CMK (cell line): ENCODE measurements at regions not wholly inside any gene's neighbourhood (a gene's known extent, or its start where the extent isn't known, plus 50 kb on each side); places are given as distances from the start of the nearest gene placed in this dataset.
"Not testable (repeated sequence)": the region's sequence is repeated elsewhere in the genome, so short reads cannot be mapped to it uniquely, and the experiment has no call there.

Experiments used
- DNase-seq: peaks from one replicate; pipeline ENCODE4 v3.0.0-alpha.2; 2010; ENCODE audit warnings: low read depth

- no peak for DNase-seq
Measured at GRCh38 chr5:99586878-99587277, 658.1 kb upstream of the CHD1 start.

DNA sequence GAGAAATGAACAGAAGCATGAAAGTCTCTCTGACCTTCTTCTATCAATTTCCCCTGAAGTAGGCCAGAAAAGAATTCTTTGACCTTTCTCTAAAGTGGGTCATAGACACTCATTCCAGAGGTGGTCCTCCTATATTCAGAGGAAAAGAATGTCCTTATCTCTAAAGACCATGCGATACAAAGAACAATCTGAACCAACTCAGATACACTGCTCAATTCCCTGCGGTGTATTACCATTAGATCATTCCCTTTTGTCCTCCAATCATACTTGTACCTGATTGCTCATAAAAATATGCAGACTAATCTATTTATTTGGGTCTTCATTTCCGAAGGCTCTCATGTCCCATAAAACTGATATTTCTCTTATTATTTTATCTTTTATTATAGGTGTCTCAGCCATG is 652.4 kb upstream of the CHD1 start:
- not testable (repeated sequence) for DNase-seq

- DNase-seq = not testable (repeated sequence)
Measured at GRCh38 chr5:99562937-99563627, 634.3 kb upstream of the CHD1 start.

DNA sequence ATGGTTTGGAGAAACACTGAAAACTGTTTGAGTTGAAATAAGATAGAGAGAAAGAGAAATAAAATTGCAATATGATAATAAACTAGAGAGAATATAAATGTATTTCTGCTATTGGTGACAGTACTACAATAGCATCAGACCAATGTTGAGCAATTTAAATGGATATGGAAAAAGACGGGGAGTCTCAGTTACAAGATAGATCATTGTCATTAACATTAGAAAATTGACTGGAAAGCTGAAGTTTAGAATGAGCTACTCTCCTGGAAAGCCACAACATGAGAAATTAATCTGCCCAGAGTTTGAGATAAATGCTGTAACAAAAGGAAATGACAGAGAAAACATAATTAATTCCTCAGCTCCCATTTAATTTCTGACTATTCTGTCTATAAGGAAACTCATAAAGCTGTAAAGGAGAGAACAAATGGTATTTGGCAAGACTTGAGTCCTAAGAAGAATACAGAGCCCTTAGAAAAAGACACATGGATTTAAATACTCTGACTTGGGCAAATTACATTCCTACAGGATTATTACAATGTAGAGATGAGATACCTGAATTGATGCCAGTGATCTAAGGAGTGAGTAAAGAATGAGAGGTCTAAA is 624.5 kb upstream of the CHD1 start:
- DNase-seq = no peak

- DNase-seq = no peak
Measured at GRCh38 chr5:99544356-99544755, 615.5 kb upstream of the CHD1 start.

DNA sequence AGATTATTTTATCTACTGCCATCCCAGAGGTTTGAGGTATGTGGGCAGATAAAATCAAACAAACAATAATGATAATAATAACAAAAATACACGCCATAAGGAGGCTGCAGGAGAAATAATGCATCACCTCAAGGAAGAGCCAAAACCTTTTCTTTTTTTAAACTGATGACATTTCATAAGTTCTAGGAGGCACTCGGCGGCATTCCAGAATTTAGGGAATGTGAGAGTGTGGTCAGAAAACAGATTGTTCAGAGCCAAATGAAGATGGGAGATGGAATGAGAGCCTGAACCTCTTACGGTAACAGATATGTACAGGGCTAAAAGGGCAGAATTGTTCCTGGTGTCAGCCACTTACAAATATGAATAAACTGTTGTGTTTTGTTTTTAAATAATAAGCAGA is 615.0 kb upstream of the CHD1 start:
- no peak for DNase-seq

- not testable (repeated sequence) for DNase-seq
Measured at GRCh38 chr5:99534241-99534640, 605.4 kb upstream of the CHD1 start.

GRCh38 chr5:99521666-99522065 is 592.9 kb upstream of the CHD1 start:
- not testable (repeated sequence) for DNase-seq

DNA sequence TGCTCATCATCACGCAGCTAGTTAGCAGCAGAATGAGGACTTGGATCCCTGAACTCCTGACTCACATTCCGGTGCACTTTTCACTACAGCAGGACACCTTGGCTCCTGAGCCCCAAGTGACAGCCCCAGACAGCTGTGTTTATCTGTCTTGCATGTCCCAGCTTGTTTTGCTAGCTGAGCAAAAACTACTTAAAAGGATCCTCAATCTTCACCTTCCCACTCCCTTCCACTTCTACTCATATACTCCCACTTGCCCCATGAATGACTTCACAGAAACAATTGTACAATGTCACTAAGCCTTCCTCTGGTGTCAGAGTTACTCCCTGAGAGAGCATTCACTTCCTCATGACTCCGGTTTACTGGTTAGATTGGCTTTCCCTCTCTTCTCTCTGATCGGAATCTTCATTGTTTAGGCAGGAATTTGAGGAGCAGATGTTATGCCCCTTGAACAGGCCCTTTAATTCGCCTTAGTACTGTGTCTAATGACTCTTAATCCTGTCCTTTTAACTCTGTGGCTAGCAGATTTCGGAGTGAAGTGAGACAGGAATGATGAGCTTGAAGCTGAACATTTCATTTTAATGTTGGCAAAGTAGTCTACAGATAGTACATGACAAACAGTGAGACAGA is 587.2 kb upstream of the CHD1 start:
- DNase-seq = not testable (repeated sequence)

- DNase-seq = not testable (repeated sequence)
Measured at GRCh38 chr5:99510237-99510866, 581.5 kb upstream of the CHD1 start.

- DNase-seq = not testable (repeated sequence)
Measured at GRCh38 chr5:99509064-99509463, 580.3 kb upstream of the CHD1 start.

- DNase-seq = not testable (repeated sequence)
Measured at GRCh38 chr5:99495456-99495855, 566.6 kb upstream of the CHD1 start.

GRCh38 chr5:99478450-99478849 is 549.6 kb upstream of the CHD1 start:
- DNase-seq = not testable (repeated sequence)

DNA sequence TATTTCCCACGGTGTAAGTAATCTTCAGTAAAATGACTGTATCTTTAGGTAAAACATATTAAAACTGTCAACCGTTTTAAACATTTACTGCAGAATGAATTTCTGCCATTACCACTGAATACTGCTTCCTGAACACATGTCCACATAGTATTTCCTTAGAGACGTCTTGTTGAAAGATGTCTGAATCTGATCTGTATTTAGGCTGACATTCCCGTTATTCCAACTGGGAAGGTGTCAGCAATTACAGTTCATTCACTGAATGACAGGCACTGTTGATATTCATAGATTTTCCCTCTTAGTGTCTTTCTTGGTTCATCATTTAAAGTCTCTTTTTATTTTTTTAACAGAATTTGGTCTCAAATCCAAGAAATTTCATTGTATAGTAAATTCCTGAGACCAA is 544.5 kb upstream of the CHD1 start:
- DNase-seq = not testable (repeated sequence)

DNA sequence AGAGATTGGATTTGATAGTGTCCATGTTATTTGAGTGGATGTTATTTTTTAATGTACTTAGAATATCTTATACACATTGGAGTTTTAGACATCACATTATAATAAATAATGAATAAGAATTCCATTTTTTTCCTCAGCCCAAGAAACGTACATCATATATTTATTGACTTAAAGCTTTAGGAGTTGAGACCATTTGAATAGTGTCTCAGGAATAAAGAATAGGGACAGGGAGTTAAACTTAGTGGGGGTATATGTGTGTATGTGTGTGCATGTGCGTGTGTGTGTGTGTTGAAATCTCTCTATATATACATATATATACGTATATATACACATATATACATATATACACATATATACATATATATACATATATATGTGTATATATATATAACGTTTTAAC is 542.9 kb upstream of the CHD1 start:
- not testable (repeated sequence) for DNase-seq

GRCh38 chr5:99471178-99471577 is 542.4 kb upstream of the CHD1 start:
- DNase-seq = not testable (repeated sequence)

DNA sequence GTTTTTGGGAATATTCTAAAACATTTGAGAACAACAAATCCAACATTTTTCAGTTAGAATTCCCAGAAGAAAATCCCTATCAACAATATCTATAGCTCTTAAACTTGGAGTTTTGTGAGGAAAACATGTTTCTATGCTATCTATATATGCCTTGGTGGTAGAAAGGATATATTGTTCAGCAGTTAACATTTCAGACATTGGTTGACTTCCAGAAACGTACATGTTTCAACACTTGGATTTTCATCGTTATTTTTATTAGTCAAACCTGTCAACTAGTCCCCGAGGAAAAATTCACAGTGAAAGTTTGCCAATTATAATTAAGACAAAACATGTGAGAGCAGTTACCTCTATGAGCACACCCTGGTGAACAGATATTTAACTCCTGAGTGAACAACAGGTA is 541.8 kb upstream of the CHD1 start:
- not testable (repeated sequence) for DNase-seq

DNA sequence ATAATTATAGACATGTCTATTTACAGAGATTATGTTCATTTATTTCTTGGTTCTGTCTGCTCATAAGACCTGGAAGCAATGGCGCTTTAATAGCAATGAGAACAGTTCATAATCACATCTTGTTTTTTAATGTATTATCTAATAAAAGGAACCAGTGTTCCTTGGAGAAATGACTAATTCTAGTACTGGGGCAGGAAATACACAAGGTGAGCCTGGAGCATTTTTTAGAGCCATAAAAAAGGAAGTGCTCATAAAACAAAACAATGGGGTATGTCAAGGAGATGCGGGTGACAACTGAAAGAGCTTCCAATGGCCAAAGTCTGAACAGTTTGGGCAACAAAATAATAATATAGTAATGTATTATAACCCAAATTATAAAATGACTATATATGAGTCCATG is 531.9 kb upstream of the CHD1 start:
- DNase-seq = no peak

- no peak for DNase-seq
Measured at GRCh38 chr5:99453196-99453595, 524.4 kb upstream of the CHD1 start.

DNA sequence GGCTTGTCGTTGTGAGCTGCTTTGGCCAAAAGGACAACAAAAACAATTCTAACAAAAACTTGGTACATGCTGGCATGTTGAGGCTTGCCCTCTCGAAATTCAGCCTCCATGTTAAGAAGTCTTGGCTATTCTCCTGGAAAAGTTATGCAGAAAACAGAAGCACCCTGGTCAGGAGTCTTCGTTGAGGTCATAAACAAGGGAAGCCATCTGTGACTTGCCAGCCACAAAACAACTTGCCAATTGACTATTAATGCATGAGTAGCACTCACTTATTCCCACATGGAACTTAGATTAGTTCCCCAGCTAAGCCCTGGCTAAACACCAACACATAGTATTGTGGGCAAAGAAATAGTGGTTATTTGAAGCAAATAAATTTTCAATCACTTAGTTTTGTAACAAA is 521.0 kb upstream of the CHD1 start:
- DNase-seq = no peak

DNA sequence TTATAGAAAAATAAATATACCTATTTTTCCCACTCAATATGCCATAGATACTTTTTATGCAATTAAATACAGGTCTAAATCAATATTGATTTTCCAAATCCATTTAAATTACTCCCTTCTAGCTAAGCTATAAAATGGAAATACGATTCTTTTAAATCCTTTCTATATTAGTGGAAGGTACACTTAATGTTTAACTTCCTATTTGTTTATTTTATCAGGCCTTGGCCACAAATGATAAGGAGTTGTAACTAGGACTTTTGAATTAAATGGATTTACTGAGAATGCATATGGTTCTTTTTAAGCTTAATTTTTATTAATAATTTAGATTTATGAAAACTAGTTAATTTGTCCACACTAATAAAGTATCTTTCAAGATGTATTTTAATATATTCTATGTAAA is 517.0 kb upstream of the CHD1 start:
- no peak for DNase-seq

DNA sequence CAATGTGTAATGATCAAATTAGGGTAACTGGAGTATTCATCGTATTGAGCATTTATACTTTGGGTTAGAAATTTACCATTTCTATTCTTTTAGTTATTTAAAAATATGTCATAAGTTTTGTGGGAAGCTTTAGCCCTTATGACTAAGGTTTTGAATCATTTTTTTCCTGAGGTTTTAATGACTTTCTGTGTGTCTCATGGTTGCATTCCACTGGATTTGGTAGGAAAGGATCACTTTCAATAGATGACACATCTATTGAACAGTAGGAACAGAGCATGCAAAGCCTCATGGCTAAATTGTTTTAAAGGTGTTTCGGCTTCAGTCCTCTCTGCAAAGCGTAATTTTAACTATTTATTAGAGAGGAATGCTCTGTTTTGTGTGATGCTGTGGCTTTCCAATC is 512.4 kb upstream of the CHD1 start:
- no peak for DNase-seq

DNA sequence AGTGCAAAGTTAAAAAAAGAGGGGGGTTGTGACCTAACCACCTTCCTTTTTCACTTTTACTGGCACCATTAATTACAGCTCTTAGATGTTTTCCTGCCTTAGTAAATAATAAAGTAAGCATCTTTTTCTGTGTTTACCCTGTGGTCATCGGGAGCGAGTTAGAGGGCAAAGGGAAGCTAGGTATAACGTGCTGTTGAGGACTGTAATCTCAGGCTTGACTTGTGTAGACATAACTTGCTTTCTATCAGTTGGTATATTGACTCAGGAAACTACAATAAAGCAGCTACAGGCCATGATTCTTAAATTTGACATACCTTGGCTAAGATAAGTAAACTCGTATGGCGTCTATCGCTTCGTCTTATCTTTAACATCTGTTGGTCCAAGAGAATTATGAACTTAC is 509.8 kb upstream of the CHD1 start:
- no peak for DNase-seq
